ENCODE measurements at regions not wholly inside any gene's neighbourhood (a gene's known extent, or its start where the extent isn't known, plus 50 kb on each side); places are given as distances from the start of the nearest gene placed in this dataset.

- peaks cover 12% of the 10 kb centered on the region for H3K9me3 ChIP-seq (ENCODE audit: low read depth, low read length)
- H3K27me3 ChIP-seq (ENCODE audit: insufficient read depth, low read length): no peaks in the 10 kb centered on the region
Measured at GRCh38 chr11:70942593-70942992, 309.8 kb downstream of the SHANK2 start.

GRCh38 chr11:70944141-70944540, 308.2 kb downstream of the SHANK2 start:
- no peak for DNase-seq (ENCODE audit: insufficient read length, low spot score, missing footprints)
- no peak overlapping the region for H3K4me2 ChIP-seq (ENCODE audit: insufficient read depth, low read length)
- no peak overlapping the region for H2AFZ ChIP-seq (ENCODE audit: low read length)
- no peak overlapping the region for H3K4me3 ChIP-seq (ENCODE audit: insufficient read depth, low read length)
- no peaks in the 10 kb centered on the region for H3K79me2 ChIP-seq (ENCODE audit: insufficient read depth, low read length)
- H3K9me3 ChIP-seq (ENCODE audit: low read depth, low read length): peaks cover 12% of the 10 kb centered on the region
- H3K36me3 ChIP-seq (ENCODE audit: insufficient read depth, low read length): no peaks in the 10 kb centered on the region
- no peak overlapping the region for H3K27ac ChIP-seq (ENCODE audit: low read depth, low read length)
- no peaks in the 10 kb centered on the region for H4K20me1 ChIP-seq (ENCODE audit: insufficient read depth, low read length)
- no peaks in the 10 kb centered on the region for H3K27me3 ChIP-seq (ENCODE audit: insufficient read depth, low read length)
- TF ChIP-seq CTCF (IDR thresholded peaks at IDR 0.05; ENCODE audit: extremely low read depth, low read depth, low read length): no peak
- no peaks in the 10 kb centered on the region for H3K4me1 ChIP-seq (ENCODE audit: insufficient read depth, low read length)

More at GRCh38 chr11:70942593-70942992, 309.8 kb downstream of the SHANK2 start:
- Histone ChIP-seq H3K27ac (ENCODE audit: low read depth, low read length) (no peak overlapping the region), H3K4me2 (ENCODE audit: insufficient read depth, low read length) (no peak overlapping the region), H3K79me2 (ENCODE audit: insufficient read depth, low read length) (no peaks in the 10 kb centered on the region), H3K36me3 (ENCODE audit: insufficient read depth, low read length) (no peaks in the 10 kb centered on the region), H3K4me1 (ENCODE audit: insufficient read depth, low read length) (no peaks in the 10 kb centered on the region), H2AFZ (ENCODE audit: low read length) (no peak overlapping the region), H3K4me3 (ENCODE audit: insufficient read depth, low read length) (no peak overlapping the region), H4K20me1 (ENCODE audit: insufficient read depth, low read length) (no peaks in the 10 kb centered on the region)
- peak; percentile 25 for TF ChIP-seq CTCF (IDR thresholded peaks at IDR 0.05; ENCODE audit: extremely low read depth, low read depth, low read length)
- DNase-seq (ENCODE audit: insufficient read length, low spot score, missing footprints): no peak

GRCh38 chr11:70944636-70945035, 307.7 kb downstream of the SHANK2 start:
- Histone ChIP-seq H3K4me1 (ENCODE audit: insufficient read depth, low read length) (no peaks in the 10 kb centered on the region), H3K27me3 (ENCODE audit: insufficient read depth, low read length) (no peaks in the 10 kb centered on the region), H2AFZ (ENCODE audit: low read length) (no peak overlapping the region), H3K27ac (ENCODE audit: low read depth, low read length) (no peak overlapping the region), H3K4me3 (ENCODE audit: insufficient read depth, low read length) (no peak overlapping the region), H3K9me3 (ENCODE audit: low read depth, low read length) (peaks cover 12% of the 10 kb centered on the region), H3K79me2 (ENCODE audit: insufficient read depth, low read length) (no peaks in the 10 kb centered on the region), H3K4me2 (ENCODE audit: insufficient read depth, low read length) (no peak overlapping the region), H3K36me3 (ENCODE audit: insufficient read depth, low read length) (no peaks in the 10 kb centered on the region), H4K20me1 (ENCODE audit: insufficient read depth, low read length) (no peaks in the 10 kb centered on the region)
- no peak for DNase-seq (ENCODE audit: insufficient read length, low spot score, missing footprints)
- no peak for TF ChIP-seq CTCF (IDR thresholded peaks at IDR 0.05; ENCODE audit: extremely low read depth, low read depth, low read length)

GRCh38 chr11:70948398-70948797, 304.0 kb downstream of the SHANK2 start:
- no peaks in the 10 kb centered on the region for H3K27me3 ChIP-seq (ENCODE audit: insufficient read depth, low read length)
- H3K4me2 ChIP-seq (ENCODE audit: insufficient read depth, low read length): no peak overlapping the region
- no peaks in the 10 kb centered on the region for H3K9me3 ChIP-seq (ENCODE audit: low read depth, low read length)
- no peaks in the 10 kb centered on the region for H3K4me1 ChIP-seq (ENCODE audit: insufficient read depth, low read length)
- no peak for TF ChIP-seq CTCF (IDR thresholded peaks at IDR 0.05; ENCODE audit: extremely low read depth, low read depth, low read length)
- DNase-seq (ENCODE audit: insufficient read length, low spot score, missing footprints): no peak
- H3K4me3 ChIP-seq (ENCODE audit: insufficient read depth, low read length): no peak overlapping the region
- no peaks in the 10 kb centered on the region for H3K79me2 ChIP-seq (ENCODE audit: insufficient read depth, low read length)
- no peaks in the 10 kb centered on the region for H4K20me1 ChIP-seq (ENCODE audit: insufficient read depth, low read length)
- no peaks in the 10 kb centered on the region for H3K36me3 ChIP-seq (ENCODE audit: insufficient read depth, low read length)
- no peak overlapping the region for H3K27ac ChIP-seq (ENCODE audit: low read depth, low read length)
- no peak overlapping the region for H2AFZ ChIP-seq (ENCODE audit: low read length)

All from osteoblast (primary cell).